Cerebellar cortex (tissue), 1 donor: ENCODE measurements at regions not wholly inside any gene's neighbourhood (a gene's known extent, or its start where the extent isn't known, plus 50 kb on each side); places are given as distances from the start of the nearest gene placed in this dataset.
"Not testable (repeated sequence)": the region's sequence is repeated elsewhere in the genome, so short reads cannot be mapped to it uniquely, and the experiment has no call there.

Experiments
- DNase-seq: peaks from one replicate; pipeline ENCODE4 v3.0.0-alpha.2; 2015; ENCODE audit warnings: low spot score

DNA sequence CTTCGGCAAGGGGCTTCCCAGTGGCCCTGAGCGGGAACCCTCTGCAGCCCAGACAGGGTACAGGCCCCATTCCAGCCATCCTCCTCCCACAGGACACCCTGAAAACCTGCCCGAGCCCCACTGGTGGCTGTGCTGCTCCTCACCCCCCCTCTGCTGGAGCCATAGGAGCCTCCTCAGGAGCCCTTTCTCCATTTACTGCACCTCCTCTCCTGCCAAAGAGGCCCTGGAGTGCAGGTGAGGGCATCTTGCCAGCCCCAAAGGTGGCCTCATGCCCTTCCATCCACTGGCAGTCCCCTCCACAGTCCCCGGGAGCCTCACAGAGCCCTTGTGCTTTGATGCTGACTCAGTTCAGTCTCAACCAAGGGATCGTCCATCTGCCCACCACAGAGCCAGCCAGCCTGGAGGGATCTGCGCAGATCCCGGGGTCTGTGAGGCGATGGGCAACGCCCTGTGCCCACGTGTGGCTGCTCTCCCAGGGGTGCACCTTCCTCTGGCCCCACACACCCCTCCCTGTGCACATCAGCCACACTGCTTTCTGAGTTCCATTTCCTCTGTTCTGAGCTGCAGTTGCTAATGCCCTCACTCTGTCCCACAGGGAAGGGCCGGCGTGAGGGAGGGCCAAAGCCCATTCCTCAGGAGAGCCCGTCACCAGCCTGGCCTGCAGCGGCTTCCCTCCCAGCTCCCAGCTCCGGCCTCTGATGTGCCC, 228.5 kb downstream of the DLL1 start:
- no peak for DNase-seq

DNA sequence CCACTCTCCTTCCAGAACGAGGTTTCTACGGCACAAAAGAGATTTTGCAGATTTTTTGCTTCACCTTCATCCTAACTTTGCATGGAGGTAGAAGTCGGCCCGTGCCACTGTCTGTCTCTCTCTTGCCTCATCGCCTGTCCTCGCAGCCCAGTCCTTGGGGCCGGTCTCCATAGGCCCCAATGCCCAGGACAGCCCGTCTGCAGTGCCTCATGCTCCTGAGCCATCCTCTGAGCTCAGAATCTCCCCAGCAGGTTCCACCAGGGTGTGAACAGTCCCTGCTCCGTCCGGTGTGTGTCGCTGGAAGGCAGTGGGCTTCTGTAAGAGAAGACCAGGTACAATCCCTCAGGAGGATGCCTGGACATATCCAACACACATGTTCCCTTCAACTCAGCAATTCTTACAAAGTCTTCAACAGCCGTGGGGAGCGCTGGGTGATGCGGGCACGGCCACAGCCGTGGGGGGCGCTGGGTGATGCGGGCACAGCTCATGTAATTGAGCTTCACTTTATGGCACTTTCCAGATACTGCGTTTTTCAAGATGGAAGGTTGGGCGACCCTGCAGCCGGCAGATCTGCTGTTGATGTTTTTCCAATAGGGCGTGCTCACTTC, 231.9 kb downstream of the DLL1 start:
- DNase-seq: no peak

DNA sequence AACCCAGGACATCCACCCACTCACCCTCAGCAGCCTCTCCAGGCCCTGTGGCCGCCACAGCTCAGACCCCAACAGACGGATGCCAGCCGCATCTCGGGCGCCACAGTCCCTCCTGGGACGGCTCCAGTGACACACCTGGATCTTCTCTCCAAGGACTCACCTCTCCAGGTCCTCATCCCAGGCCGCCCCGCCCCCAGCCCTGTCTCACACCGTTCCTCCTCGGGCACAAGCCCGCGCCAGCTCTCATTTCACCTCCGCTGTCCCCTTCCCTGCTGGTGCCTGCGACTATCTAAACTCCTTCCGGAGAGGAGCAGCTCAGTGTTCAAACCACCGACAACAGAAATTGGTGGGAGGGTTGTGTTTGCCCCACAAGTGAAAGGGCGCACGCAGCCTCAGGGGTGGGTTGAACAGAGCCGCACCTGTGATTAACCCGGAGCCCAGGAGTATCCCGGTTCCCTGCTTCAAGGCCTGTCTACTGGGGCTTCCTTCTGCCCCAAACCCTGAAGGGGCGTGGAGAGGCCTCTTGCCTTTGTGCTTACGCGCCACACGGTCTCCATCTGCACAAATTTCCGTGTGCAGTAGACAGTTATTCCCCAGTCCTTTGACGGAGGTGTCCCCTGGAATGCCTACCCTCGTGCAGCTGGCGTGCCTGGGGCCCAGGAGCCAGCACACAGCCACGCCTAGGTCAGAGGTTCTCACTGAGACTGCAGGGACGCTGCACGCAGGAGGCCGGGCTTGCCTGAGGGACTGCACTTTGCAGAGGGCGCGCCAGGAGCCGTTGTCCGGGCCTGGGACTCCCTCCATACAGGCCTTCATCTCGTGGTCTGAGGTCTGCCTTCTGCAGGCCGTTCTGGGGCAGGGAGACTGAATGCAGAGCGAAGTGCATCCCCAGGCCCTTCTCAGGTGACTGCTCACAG, 232.7 kb downstream of the DLL1 start:
- DNase-seq: no peak

DNA sequence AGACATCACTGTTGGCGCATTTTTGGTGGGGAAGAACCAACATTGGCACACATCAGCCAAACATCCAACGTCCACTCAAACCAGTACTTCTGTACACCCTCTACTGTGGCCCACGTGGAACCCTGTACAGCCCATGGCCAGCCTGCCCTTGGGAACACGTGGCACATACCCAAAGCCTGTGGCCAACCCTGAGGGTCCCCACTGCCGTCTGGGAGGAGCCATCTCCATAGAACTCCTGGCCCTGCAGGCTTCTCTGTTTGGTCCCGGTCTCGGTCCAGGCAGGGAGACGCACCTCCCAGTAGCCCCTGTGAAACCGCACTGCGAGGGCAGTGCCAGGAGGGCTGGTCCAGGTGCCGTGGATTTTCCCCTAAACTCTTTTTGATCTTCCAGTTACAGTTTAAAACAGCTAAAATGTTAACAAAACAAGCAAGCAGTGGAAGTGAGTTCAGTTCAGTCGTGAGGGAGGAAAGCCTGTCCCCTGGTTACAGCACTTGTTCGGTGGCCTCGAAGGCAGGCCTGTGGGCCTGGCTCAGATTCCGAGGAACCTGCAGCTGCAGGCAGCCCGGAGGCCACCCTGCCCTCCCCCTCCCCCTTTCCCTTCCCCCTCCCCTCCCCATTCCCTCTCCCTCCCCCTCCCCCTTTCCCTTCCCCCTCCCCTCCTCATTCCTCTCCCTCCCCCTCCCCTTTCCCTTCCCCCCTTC, 233.7 kb downstream of the DLL1 start:
- DNase-seq: no peak

DNA sequence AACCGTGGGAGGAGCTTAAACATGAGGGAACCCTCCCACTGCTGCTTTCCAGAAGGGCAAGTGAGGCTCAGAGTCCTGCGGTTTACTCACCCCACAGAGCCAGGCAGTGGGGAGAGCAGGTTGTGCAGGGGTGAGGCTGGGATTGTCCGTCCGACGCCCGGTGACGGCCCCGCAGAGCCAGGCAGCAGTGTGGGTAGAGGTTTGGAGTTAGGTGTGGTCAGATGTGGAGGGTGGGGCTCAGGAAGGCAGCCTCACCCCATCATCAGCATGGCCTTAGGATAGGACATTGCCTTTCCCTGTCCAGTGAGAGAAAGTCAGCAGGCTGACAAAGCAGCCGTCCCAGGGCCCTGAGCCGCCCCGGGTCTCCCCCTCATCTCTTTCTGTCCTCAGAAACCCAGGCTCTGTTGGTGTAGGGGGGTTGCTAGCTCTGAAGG, 234.6 kb downstream of the DLL1 start:
- DNase-seq: no peak

DNA sequence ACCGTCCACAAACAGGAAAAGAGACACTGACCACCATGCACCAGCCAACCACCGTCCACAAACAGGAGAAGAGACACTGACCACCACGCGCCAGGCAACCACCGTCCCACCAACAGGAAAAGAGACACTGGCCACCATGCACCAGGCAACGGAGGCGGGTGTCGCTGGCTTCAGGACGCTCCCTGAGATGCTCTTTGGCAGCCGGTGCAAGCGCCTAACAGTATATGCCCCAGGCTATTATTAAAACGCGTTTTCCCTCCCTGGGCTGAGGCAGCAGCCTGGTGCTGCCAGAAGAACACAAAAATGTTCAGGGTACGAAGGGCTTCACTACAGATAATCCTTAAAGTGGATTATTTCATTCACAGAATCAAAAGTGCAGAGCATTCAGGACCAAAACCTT, 235.1 kb downstream of the DLL1 start:
- not testable (repeated sequence) for DNase-seq

DNA sequence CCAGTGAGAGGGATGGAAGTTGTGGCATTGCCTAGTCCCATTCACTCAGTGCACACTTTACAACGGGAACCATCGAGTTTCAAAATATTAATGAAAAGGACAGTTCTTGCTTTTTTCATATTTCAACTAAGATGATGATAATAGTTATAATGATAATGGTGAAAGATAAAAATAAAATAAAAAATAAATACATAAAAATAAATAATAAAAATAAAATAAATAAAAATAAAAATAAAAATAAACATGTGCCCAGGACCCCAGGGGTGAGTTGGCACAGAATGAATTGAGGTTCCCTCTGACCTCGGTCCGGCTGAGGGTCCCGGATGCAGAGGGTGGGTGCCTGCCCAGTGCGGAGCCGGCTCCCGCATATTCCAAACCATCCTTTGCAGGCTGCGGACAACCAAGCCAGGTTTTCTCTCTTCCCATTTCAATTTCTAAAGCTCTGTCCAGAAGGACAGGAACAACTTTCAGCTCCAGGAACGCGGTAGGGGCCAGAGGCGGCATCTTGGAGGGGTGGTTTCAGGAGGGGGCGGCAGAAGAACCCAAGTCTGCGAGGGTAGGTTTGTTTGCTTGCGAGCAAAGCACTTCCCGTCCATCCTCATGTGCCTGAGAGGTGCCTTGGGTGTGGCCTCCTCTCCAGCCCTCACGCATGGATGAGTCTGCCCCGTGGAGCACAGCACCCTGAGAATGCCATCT, 236.8 kb downstream of the DLL1 start:
- no peak for DNase-seq

DNA sequence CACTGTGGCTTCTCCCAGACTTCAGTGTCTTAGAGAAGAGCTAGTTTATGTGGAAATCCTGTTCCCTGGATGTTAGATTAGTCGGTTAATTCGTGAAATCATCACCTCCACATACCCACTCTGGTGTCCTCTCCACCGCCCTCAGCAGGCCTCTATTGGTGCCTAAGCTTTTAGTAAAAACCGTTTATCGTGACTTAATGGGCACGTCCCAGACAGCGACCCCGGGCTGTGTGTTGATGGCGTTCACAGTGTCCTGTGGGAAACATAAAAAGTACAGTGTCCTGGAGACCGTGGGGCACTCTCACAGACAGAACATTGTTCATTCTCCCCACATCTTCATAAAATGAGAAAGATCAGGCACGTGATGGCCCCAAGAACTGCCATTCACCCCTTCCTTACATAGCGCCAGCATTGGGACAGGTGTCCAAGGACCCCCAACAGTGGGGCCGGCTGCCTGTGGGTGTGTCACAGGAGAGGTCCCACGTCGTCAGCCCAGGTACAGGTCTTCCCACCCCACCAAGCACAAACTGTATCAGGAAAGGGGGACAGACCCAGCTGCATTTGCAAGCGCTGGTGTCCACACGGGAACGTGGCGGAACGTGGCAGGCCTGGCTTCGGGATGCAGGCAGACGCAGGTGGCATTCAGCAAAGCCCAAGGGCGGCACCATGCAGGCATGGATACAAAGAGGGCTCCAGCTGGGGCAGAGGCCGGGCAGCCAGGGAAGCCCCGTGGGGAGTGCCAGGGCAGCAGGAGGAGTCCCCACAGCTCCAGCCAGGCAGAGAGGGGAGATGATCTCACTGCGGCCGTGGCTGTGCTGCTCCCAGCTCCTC, 237.7 kb downstream of the DLL1 start:
- no peak for DNase-seq

DNA sequence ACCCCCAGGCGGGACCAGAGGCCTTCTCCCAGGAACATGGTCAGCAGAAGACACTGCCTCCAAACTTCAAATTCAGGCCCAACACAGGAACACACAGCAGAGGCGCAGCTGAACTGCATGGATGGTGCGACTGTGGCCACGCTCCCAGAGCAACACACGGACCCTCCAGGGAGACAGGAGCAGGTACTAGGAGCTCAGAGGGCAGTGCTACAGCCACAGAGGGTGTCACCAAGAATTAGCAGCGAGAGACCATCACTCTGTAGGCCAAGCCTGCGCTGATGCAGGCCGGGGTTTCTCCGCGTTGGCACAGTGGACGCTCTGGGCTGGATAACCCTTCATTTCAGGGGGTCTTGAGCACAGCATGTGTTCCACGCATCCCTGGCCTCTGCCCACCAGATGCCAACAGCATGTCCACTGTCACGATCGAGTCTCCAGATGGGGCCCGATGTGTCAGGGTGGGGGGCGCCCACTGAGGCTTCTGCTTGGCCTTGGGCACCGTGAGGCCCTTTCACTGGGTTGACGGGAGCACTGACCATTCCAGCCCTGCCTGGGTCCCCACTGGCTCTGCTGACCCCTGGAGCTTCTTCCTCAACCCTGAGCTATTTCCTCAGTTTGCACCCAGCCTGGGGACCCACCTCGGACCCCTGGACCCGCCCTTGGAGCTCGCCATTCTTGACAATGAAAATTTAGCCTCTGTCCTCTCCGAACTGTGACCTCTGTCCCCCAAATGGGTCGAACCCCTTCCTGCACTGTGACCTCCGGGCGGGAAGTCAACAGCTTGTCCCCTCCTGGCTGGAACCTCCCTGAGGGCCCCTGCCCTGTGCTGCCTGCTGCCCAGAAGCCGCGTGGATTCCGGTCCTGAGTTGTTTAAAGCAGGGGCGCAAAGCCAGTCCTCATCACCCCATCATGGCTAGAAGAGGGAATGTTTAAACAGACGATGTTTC, 239.4 kb downstream of the DLL1 start:
- DNase-seq: no peak

DNA sequence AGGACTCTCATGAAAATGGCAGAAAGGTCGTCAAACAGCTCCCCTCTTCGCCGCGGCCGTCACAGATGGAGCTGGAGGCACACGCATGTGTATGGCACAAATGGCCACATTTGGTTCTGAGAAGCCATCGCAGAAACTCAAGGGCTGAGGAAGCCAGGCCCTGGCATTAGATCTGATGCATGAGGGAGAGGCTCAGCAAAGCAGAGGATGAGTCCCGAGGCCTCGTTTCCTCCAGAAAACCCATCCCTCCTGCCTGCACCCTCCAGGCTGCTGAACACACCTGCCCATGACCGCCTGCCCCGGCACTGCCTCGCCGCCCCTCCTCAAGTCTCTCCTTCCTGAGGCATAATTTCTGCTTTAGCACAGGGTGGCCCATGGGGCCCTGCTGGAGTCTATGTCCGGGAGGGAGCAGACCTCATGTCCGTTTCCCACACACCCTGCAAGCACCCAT, 240.3 kb downstream of the DLL1 start:
- no peak for DNase-seq

DNA sequence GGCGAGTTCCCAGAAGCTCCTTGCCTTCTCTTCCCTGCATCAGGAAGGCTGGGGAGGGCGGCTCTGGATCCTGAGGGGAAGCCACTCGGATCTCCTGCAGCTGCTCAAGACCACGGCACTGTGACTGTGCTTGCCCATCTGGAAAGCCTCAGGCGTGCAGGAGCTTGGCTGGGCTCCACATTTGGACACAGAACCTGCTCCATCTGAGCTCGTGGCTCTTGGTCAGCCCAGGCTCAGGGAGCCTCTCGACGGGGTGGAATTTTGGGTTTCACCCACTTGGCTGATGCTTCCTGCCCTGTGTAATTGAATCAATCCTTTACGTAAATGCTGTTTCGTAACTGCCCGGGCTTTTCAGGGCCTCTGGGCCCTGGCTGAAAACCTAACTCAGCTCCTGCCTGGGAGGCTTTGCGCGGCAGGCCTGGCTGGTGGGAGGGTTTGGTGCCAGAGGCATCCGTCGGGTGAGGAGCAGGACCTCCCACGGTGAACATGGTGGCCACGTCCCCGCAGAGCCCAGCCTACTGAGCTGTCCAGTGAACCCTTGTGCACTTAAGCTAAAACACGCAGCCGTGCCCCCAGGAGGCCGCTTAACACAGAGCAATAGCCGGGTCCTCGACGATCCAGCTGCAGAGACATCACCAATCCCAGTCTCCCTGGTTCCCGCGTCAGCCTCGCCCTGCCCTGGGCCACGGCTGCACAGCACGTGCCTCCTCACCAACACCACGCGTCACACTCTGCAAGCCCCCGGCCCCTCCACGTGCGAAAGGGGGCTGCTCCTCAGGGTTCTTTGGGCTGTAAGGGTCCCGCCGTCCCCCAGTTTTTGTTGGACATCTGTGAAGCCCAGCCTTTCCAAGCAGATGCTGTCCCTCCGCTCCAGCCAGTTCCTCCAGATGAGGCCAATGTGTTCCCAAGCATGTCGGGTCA, 241.0 kb downstream of the DLL1 start:
- no peak for DNase-seq

DNA sequence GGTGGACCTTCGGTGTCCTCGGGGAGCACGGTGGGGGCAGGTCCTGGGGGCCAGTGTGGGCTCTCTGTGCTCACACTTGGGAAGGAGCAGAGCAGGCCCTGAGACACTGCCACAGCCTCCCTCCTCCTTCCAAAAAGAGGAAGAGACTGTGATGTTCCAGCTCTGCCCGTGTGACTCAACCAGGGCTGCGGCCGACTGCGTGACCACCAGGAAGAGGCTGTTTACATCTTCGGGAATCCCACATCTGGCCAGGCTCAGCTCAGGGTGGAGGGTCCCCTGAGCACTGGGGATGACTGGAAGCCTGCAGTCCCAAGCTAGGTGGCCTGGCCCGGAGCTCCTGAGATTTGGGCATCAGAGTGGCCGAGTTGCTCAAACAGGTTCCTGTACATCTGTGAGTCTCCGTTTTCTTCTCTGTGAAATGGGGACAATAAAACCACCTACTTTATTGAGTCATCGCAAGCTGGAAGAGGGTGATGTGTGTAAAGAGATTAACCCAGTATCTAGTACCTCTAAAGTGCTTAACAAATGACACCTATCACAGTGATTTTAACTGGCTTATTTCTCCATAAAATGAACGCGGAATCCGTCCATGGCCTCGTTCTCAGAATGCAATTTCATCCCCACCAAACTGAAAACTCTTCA, 242.1 kb downstream of the DLL1 start:
- no peak for DNase-seq

DNA sequence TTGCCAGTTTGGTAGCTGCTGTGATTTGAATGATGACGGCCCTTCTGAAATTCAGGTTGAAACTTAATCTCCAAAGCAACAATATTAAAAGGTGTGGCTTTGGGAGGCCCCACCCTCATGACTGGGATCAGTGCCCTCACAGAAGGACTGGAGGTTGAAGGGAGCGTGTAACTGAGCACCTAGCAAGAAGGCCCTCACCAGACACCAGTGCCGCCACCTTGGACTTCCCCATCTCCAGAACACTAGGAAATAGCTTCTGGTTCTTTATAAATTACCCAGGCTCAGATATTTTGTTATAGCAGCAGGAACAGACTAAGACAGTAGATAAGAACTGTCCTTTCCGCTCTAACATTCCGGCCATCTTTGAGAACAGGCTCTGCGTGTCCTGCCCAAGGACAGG, 243.1 kb downstream of the DLL1 start:
- no peak for DNase-seq

DNA sequence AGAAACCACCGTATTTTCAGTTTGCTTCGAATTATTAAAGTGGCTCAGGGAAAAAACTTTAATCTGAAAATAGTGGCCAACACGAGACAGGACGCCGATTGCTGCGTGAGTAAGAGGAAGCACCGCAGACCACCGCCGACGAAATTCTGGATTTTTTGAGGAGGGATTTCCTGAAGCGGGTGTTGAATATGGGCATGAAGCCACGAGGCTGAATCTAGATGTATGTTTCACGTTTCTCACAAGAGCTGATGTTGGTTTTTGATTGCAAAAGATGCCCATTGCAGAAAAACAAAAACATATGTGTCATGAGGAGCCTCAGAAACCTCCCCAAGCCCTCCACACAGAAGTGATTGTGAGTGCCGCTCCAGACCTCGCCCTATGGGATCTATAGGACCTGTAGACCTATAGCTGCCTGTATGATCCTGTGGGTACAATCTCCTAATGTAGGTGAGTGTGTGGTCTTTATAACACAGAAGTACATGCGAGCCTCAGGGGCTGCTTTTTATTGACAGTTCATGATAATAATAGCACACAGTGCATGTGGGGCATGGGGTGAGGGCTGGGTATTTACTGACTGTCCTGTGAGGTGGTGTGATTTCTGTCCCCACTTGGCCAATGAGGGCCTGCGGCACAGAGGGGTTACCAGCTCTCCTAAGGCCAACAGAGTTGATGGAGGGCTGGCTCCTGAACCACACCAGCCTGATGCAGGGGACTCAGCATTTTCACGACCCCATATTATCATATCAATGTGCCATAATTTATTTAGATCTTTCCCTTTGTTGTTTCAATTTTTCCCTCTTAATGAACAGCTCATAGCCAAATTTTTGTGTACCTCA, 243.9 kb downstream of the DLL1 start:
- DNase-seq: no peak

DNA sequence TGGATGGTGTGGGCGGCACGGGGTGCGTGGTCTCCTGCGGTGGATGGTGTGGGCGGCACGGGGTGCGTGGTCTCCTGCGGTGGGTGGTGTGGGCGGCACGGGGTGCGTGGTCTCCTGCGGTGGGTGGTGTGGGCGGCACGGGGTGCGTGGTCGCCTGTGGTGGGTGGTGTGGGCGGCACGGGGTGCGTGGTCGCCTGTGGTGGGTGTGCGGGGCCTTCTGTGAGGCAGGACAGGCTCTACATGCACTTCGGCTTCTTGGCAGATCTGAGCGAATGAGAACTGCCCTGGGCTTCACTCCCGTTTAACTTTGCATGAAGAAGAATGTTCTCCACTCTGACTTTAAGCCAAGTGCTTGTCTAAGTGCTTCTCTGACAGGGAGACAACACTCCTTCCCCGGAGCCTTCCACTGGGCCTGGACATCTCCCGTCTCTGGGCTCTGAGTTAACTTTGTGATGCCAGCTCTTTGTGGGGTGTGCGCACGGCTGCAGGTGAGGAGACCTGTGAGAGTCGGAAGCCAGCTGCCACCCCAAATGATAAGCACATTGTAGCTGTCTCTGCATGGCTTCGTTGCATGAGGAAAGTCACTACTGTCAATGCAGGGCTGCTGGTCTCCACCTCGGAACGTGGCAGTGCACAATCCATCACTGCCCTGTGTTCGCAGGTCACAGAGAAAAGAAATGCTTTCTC, 244.8 kb downstream of the DLL1 start:
- no peak for DNase-seq

DNA sequence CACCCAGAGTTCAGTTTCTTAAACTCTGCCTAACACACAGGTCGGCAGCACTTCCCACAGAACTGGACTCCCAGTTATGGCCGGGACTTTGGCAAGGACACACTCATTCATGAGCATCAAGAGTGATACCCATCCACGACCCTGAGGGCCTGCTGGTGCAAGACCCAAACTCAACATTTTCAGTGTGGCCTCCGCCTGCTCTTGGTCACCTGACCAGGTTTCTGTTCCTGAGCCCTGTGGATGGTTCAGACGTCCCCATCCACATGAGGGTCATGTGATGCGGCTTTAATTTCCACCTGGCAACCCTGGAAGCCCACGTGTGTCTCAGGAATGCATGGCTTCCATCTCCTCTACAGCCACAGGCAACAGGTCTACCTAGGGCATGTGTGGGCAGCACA, 245.3 kb downstream of the DLL1 start:
- DNase-seq: no peak
